ENCODE measurements at regions not wholly inside any gene's neighbourhood (a gene's known extent, or its start where the extent isn't known, plus 50 kb on each side); places are given as distances from the start of the nearest gene placed in this dataset.

- TF ChIP-seq TAF1 (IDR thresholded peaks at IDR 0.05; ENCODE audit: borderline replicate concordance, insufficient read depth, low read length) (no peak), REST (IDR thresholded peaks at IDR 0.05; ENCODE audit: insufficient read depth in 1 of 2, low read depth in 2 of 2, low read length in 2 of 2) (no peak), POLR2AphosphoS5 (IDR thresholded peaks at IDR 0.05; ENCODE audit: low read depth, low read length) (no peak), SIN3A (IDR thresholded peaks at IDR 0.05; ENCODE audit: borderline replicate concordance, insufficient read depth, low read length) (no peak), FOXP2 (optimal IDR thresholded peaks at IDR 0.05; ENCODE audit: borderline replicate concordance, extremely low read depth, extremely low read length, insufficient read depth) (no peak)
Observed at GRCh38 chr6:4403023-4403752, 267.8 kb upstream of the ECI2 start.

DNA sequence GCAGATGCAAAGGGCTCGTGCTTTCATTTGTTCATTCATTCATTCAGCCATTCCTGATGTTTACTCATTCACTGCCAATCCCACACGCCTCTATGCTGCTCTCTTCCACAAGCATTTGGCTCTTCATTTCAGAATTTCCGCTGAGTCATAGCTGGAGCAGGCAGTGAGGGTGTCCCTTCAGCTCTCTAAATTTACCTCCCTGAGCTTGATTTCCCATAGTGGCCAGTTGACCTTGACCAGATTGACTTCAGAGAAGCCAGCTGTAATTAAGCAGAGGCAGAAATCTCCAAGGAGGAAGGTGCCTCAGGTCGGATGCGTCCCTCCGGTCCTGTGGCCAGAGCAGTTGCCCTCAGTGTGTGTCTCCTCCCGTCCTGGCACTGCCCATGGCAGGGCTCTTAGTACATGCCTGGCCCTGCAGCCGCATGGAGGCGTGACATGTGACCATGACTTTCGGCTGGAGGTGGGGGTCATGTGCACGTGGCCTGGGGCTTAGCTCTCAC lies 267.2 kb upstream of the ECI2 start:
- TF ChIP-seq POLR2AphosphoS5 (IDR thresholded peaks at IDR 0.05; ENCODE audit: low read depth, low read length) (no peak), FOXP2 (optimal IDR thresholded peaks at IDR 0.05; ENCODE audit: borderline replicate concordance, extremely low read depth, extremely low read length, insufficient read depth) (no peak), TAF1 (IDR thresholded peaks at IDR 0.05; ENCODE audit: borderline replicate concordance, insufficient read depth, low read length) (no peak), SIN3A (IDR thresholded peaks at IDR 0.05; ENCODE audit: borderline replicate concordance, insufficient read depth, low read length) (no peak), REST (IDR thresholded peaks at IDR 0.05; ENCODE audit: insufficient read depth in 1 of 2, low read depth in 2 of 2, low read length in 2 of 2) (no peak)

DNA sequence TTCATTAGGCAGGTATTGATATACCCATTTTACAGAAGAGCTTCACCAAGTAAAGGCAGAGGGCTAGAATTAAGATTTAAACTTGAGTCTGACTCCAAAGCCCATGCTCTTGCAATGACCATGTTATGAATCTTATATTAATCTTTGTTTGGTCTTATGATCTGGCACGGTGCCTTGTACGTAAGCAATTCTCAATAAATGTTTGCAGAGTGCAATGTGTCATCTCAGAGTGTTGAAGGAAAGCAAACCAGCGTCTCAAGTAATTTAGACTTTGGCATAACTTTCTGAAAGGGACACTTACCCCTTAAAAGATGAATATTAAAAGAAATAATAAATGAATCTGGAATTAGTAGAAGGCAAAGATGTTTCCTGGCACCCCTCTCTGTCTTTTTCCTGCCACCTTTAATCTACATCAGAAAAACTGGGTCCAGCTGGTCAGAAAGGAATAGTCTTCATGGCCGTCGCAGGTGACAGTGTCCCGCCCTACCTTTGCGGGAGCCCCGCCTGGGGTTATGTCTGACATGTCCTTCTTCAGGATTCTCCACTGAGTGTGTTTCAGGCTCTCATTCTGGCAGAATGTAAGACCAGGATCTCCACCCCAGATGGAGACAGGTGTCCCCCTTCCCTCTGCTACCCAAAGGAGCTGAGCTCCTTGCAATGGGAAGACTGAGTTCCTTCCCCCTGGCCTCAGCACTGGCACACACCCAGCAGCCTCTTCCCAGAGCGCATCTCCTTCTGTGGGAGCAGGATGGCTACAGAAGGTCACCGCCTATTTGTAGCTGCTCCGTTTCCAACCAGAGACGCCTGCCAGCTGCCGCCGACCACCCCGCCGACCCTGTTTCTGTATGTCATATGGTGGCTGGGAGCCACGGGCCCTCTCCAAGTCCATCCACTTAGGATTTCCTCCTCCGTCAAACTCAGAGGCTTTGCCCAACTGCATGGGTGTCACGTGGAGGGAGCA lies 266.3 kb upstream of the ECI2 start:
- TF ChIP-seq REST (IDR thresholded peaks at IDR 0.05; ENCODE audit: insufficient read depth in 1 of 2, low read depth in 2 of 2, low read length in 2 of 2) (no peak), SIN3A (IDR thresholded peaks at IDR 0.05; ENCODE audit: borderline replicate concordance, insufficient read depth, low read length) (no peak), FOXP2 (optimal IDR thresholded peaks at IDR 0.05; ENCODE audit: borderline replicate concordance, extremely low read depth, extremely low read length, insufficient read depth) (no peak), TAF1 (IDR thresholded peaks at IDR 0.05; ENCODE audit: borderline replicate concordance, insufficient read depth, low read length) (no peak), POLR2AphosphoS5 (IDR thresholded peaks at IDR 0.05; ENCODE audit: low read depth, low read length) (no peak)

- no peak for TF ChIP-seq POLR2AphosphoS5 (IDR thresholded peaks at IDR 0.05; ENCODE audit: low read depth, low read length)
- TF ChIP-seq FOXP2 (optimal IDR thresholded peaks at IDR 0.05; ENCODE audit: borderline replicate concordance, extremely low read depth, extremely low read length, insufficient read depth) = no peak
- no peak for TF ChIP-seq SIN3A (IDR thresholded peaks at IDR 0.05; ENCODE audit: borderline replicate concordance, insufficient read depth, low read length)
- TF ChIP-seq REST (IDR thresholded peaks at IDR 0.05; ENCODE audit: insufficient read depth in 1 of 2, low read depth in 2 of 2, low read length in 2 of 2) = no peak
- TF ChIP-seq TAF1 (IDR thresholded peaks at IDR 0.05; ENCODE audit: borderline replicate concordance, insufficient read depth, low read length) = no peak
Observed at GRCh38 chr6:4399656-4400055, 264.3 kb upstream of the ECI2 start.

Measured in PFSK-1 (cell line).